Skin of body (tissue), 1 donor: ENCODE measurements at regions not wholly inside any gene's neighbourhood (a gene's known extent, or its start where the extent isn't known, plus 50 kb on each side); places are given as distances from the start of the nearest gene placed in this dataset.
"Not testable (repeated sequence)": the region's sequence is repeated elsewhere in the genome, so short reads cannot be mapped to it uniquely, and the experiment has no call there.

Experiments
- DNase-seq: peaks from one replicate; lab custom pipeline; 2025; lab: John Stamatoyannopoulos, UW

- no peak for DNase-seq
These were observed 322.0 kb upstream of the HTR1E start for GRCh38 chr6:86615299-86615698.

- DNase-seq, result no peak
These were observed 327.6 kb upstream of the HTR1E start for GRCh38 chr6:86609549-86610388.

DNA sequence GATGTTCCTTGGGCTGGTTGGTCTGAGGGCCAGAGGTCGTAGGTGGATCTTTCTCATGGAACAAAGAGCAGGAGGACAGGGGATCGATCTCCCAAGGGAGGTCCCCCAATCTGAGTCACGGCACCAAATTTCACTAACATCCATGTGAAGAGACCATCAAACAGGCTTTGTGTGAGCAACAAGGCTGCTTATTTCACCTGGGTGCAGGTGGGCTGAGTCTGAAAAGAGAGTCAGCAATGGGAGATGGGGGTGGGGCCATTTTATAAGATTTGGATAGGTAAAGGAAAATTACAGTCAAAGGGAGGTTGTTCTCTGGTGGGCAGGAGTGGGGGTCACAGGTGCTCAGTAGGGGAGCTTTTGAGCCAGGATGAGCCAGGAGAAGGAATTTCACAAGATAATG is 334.0 kb upstream of the HTR1E start:
- not testable (repeated sequence) for DNase-seq

DNA sequence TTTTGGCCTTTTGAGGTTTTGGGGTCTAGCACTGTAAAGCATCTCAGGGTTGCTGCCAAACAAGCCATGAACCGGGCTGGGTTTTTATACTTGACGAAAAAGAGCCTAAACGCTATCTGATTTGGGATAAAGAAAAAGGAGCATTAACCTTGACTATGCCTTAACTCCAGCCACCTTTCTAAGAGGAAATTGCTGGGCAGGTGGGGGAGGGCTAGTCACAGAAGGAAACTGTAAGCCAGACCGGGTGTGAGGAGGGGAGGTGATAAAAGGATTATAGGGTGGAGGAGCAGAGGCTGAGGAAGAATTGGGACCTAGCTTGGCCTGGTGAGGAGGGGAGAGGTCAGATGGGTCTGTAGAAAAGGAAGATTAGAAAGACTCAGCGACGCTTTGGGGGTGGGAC is 335.2 kb upstream of the HTR1E start:
- not testable (repeated sequence) for DNase-seq

- not testable (repeated sequence) for DNase-seq
These were observed 338.4 kb upstream of the HTR1E start for GRCh38 chr6:86598969-86599368.

DNA sequence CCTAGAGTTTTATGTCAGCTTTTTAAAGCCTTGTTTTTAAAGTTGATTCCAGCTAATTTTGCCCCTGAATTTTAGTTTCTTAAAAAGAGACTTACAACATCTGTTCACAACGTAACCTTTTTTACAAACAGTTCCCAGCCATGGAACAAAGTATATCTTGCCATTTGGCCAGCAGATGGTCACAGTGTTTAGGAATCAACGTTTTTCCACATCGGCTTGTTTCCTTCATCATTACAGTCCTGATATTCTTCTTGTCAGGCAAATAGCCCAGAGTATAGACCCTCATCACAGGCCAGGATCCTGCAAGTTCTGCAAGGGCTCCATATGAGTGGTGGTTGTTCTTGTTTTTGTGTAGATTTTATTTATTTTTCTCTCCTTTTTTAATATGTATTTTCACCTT is 341.7 kb upstream of the HTR1E start:
- DNase-seq, result peak; percentile 39

GRCh38 chr6:86586195-86586594 is 351.1 kb upstream of the HTR1E start:
- no peak for DNase-seq

DNA sequence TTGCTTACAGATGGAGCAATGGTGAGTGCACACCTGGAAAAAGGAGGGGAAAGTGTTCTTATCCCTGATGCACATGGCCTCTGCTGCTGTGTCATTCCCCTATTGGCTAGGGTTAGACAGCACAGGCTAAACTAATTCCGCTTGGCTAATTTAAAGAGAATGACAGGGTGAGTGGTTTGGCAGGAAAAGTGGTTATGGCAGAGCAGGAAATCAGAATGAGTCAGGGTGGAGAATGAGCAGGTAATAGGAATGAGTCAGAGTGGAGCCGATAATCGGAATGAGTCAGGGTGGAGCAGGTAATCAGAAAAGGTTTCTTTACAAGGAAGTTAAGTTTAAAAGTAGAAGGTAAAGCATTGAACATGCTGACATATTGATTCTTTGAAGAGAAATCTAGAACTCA is 355.5 kb upstream of the HTR1E start:
- DNase-seq, result no peak

- no peak for DNase-seq
These were observed 374.1 kb upstream of the HTR1E start for GRCh38 chr6:86563197-86563596.

DNA sequence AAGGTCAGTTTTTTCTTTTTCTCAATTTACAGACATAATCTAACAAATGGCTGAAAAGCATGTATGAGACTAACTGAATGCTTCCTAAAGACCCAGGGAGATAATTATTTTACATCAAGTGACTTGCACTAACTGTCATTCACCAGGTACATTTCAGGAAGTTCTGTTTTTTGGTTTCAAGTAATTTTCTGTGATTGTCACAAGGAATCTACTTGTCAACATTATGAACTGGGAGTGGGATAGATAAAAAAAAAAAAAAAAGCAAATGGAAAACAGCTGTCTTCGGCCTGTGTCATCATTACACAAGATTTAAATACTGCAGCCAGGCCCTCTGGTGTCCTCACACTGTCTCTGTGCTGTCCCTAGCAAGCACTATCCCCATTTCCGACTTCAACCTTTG is 379.0 kb upstream of the HTR1E start:
- DNase-seq, result no peak

DNA sequence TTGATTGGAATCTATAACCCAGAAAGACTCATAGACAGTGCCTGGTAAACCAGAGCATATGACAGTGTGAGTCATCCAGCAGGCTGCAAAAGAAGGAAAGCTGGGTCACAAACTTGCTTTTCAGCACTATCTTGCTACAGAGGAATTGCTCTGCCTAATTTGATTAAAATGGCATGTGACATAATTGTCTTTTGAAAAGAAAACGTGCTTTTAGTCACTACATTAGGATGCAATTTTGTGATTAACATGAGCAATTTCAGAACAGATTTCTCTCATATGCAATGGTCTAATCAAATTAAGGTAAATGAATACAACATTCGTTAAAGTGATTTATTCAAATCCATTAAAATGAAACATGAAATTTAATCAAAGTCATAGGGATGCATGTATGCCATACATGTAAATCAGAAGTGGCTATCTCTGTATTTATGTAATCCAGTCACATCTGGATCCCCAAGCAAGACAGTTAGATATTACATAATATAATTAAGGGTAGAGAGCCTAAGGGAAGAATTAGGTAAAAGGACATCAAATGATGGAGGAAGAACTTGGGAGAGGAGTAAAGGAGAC is 400.0 kb upstream of the HTR1E start:
- DNase-seq, result peak; percentile 19

- no peak for DNase-seq
These were observed 401.2 kb upstream of the HTR1E start for GRCh38 chr6:86536121-86536520.

GRCh38 chr6:86535100-86535499 is 402.2 kb upstream of the HTR1E start:
- DNase-seq, result no peak

DNA sequence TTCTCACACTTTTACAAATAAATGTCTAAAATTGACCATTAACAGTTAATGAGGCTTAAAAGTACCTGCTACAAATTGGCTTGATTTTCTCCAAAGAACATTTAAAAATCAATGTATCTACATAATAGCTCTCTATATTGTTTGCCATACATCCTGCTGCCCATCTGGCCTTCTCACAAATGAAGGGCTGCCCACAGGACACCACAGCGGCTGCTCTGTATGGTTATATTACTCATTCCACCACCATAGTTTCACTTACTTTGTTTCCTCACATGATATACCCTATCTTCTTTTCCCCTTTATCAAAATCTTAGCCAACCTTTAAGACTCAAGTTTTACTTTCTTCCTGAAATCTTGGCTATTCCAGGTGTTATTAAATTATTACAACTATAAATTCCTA is 407.7 kb upstream of the HTR1E start:
- DNase-seq, result no peak

DNA sequence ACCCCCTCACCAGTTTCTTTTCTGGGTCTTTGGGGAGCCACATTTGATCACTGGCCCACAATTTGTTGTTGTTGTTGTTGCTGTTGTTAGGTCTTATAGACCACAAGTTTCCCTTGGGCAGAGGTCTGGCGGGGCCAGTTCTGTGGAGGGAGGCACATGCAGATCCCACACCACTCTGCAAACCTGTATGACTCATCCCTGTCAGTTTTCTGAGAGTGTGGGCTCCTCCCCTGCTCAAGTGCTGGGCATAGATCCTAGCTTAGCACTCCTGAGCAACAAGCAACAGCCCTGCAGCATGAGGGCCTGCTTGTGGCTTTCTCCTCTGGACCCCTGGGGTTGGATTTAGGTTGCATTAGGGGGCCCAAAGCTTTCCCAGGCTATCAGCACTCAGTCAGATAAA is 411.1 kb upstream of the HTR1E start:
- DNase-seq, result no peak

- no peak for DNase-seq
These were observed 421.2 kb upstream of the HTR1E start for GRCh38 chr6:86516087-86516486.

- DNase-seq, result no peak
These were observed 425.4 kb upstream of the HTR1E start for GRCh38 chr6:86511962-86512361.

DNA sequence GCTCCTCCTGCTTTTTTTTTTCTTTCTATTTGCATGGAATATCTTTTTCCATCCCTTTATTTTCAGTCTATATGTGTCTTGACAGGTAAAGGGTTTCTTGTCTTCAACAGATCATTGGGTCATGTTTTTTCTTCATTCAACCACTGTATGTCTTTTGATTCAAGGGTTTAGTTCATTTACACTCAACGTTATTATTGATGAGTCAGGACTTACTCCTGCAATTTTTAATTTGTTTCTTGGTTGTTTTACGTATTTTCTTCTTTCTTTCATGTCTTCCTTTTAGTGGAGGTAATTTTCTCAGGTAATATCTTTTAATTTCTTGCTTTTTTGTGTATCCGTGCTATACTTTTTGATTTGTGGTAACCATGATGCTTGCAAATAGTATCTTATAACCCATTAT is 429.1 kb upstream of the HTR1E start:
- no peak for DNase-seq

- DNase-seq, result no peak
These were observed 434.8 kb upstream of the HTR1E start for GRCh38 chr6:86502497-86502896.

GRCh38 chr6:86500035-86500434 is 437.3 kb upstream of the HTR1E start:
- DNase-seq, result no peak

GRCh38 chr6:86489042-86489441 is 448.3 kb upstream of the HTR1E start:
- DNase-seq, result not testable (repeated sequence)

DNA sequence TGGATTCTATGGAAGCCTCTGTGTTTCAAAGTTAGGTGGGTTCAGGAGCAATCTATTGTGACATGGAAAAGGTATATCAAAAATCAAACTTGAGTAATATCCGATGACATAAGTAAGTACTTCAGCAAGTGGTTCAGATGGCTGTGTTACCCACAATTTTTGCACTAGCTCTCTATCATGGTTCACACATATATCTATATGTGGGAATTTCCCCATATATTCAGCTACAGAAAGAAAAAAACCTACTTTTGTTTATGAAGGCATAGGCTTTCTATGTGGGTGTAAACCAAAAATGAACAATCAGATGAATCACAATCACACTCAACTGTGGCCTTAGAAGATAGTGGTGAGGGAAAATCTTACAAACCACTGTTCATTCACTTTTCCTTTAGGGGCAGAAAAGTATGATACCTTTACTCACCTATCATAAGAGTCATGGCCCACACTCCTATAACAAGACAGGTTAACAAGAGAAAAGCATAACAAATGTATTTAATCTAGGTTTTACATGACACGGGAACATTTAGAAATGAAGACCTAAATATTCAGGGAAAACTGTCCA is 449.6 kb upstream of the HTR1E start:
- DNase-seq, result no peak

GRCh38 chr6:86478316-86478715 is 459.0 kb upstream of the HTR1E start:
- not testable (repeated sequence) for DNase-seq
